HG03432 (cell line): ENCODE measurements at regions not wholly inside any gene's neighbourhood (a gene's known extent, or its start where the extent isn't known, plus 50 kb on each side); places are given as distances from the start of the nearest gene placed in this dataset.

Experiments used
- ATAC-seq: cut with Tn5 transposase; IDR thresholded peaks from one replicate; pipeline ENCODE4 v1.9.1; 2021; ENCODE audit warnings: mild to moderate bottlenecking, moderate library complexity; ENCODE audit not compliant: unreplicated experiment

GRCh38 chr5:31137676-31138075 is 55.8 kb upstream of the CDH6 start:
- no peak for ATAC-seq

- ATAC-seq: no peak
Observed at GRCh38 chr5:31135542-31135941, 57.9 kb upstream of the CDH6 start.

- no peak for ATAC-seq
Observed at GRCh38 chr5:31133488-31133887, 60.0 kb upstream of the CDH6 start.

GRCh38 chr5:31131381-31131891 is 62.0 kb upstream of the CDH6 start:
- ATAC-seq: no peak

GRCh38 chr5:31130676-31131075 is 62.8 kb upstream of the CDH6 start:
- ATAC-seq: no peak

GRCh38 chr5:31124651-31125305 is 68.7 kb upstream of the CDH6 start:
- ATAC-seq: no peak

- no peak for ATAC-seq
Observed at GRCh38 chr5:31124026-31124425, 69.5 kb upstream of the CDH6 start.

GRCh38 chr5:31122998-31123951 is 70.2 kb upstream of the CDH6 start:
- no peak for ATAC-seq

- ATAC-seq: no peak
Observed at GRCh38 chr5:31121224-31121623, 72.3 kb upstream of the CDH6 start.

GRCh38 chr5:31120642-31120948 is 72.9 kb upstream of the CDH6 start:
- no peak for ATAC-seq

- peak; percentile 75 for ATAC-seq
Observed at GRCh38 chr5:31119938-31120641, 73.4 kb upstream of the CDH6 start.

- no peak for ATAC-seq
Observed at GRCh38 chr5:31116466-31117031, 76.9 kb upstream of the CDH6 start.

GRCh38 chr5:31114817-31115216 is 78.7 kb upstream of the CDH6 start:
- no peak for ATAC-seq

- ATAC-seq: no peak
Observed at GRCh38 chr5:31113666-31114350, 79.7 kb upstream of the CDH6 start.

GRCh38 chr5:31113101-31113500 is 80.4 kb upstream of the CDH6 start:
- no peak for ATAC-seq

- no peak for ATAC-seq
Observed at GRCh38 chr5:31107091-31107518, 86.4 kb upstream of the CDH6 start.

- no peak for ATAC-seq
Observed at GRCh38 chr5:31106691-31107090, 86.8 kb upstream of the CDH6 start.

- ATAC-seq: no peak
Observed at GRCh38 chr5:31106278-31106677, 87.2 kb upstream of the CDH6 start.

GRCh38 chr5:31104775-31105174 is 88.7 kb upstream of the CDH6 start:
- ATAC-seq: no peak

- ATAC-seq: no peak
Observed at GRCh38 chr5:31100781-31101310, 92.6 kb upstream of the CDH6 start.
